ENCODE measurements at regions not wholly inside any gene's neighbourhood (a gene's known extent, or its start where the extent isn't known, plus 50 kb on each side); places are given as distances from the start of the nearest gene placed in this dataset.
"Not testable (repeated sequence)": the region's sequence is repeated elsewhere in the genome, so short reads cannot be mapped to it uniquely, and the experiment has no call there.

- not testable (repeated sequence) for TF ChIP-seq EZH2 (IDR thresholded peaks at IDR 0.05; ENCODE audit: low read depth); CTCF (conservative IDR thresholded peaks at IDR 0.05)
Measured at GRCh38 chr16:22606619-22607018, 95.9 kb downstream of the NPIPB5 start.
